Mucosa of descending colon (tissue), 3 donors: ENCODE measurements at regions not wholly inside any gene's neighbourhood (a gene's known extent, or its start where the extent isn't known, plus 50 kb on each side); places are given as distances from the start of the nearest gene placed in this dataset.

Experiments used
- ATAC-seq: fragments of 200-7000 bp; cut with Tn5 transposase; one replicate; pipeline ENCODE4 v1.9.1; 2020; ENCODE audit warnings: mild to moderate bottlenecking, moderate library complexity
- DNase-seq, 3 donors: peaks; one replicate each; pipeline ENCODE4 v3.0.0-alpha.2; 2020
- H3K36me3 ChIP-seq: fragments of 200-600 bp; one replicate; pipeline ENCODE4 v1.8.0; 2021; ENCODE audit warnings: low read depth, mild to moderate bottlenecking
- H3K4me1 ChIP-seq: fragments of 200-600 bp; one replicate; pipeline ENCODE4 v1.8.0; 2021; ENCODE audit warnings: low read depth, mild to moderate bottlenecking
- H3K4me3 ChIP-seq: fragments of 200-600 bp; one replicate; pipeline ENCODE4 v1.8.0; 2021; ENCODE audit warnings: mild to moderate bottlenecking
- H3K9me3 ChIP-seq: fragments of 200-600 bp; one replicate; pipeline ENCODE4 v1.8.0; 2021; ENCODE audit warnings: mild to moderate bottlenecking
- CTCF ChIP-seq: fragments of 200-600 bp; IDR thresholded peaks from one replicate; pipeline ENCODE4 v1.8.0; 2022; ENCODE audit warnings: antibody characterized with exemption, mild to moderate bottlenecking
- intact Hi-C, 2 donors: fragments of 100-400 bp; cut with DNase I in 1 of 2; cut with micrococcal nuclease in 1 of 2; formaldehyde crosslinking; loops; one replicate each; pipeline versions ENCODE4 v1.11.0 to v1.11.1; 2022; cut with DNase I, micrococcal nuclease
- donor health status: DM: no; HTN: no; CAD: no; lungs with moderate emphysema.
- donor health status: DM: no; HTN: no; CAD: no.
- donor health status: DM: no; HTN: yes; CAD: no.

DNA sequence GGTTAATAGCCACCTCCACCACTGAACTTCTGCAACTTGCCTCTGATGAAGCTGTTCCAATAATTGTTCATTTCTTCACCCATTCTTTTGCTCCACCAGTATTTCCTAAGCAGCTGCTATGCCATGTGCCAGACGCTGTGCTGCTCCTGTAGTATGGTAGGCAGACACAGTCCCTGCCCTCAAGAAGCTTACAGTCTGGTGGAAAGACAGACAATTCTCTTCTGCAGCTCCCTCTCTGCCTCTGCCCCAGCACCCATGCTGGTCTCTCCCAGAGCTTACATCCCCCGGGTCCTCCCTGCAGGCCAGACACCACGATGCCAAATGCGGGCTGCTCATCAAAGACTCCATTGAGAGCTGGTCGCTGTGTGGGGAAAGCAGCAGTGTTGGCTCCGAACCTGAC lies 111.6 kb upstream of the ESRRB start:
- H3K9me3 ChIP-seq = no peaks in the 10 kb centered on the region
- ATAC-seq (no peak), DNase-seq (no peak)
- TF ChIP-seq CTCF = no peak
- no peaks in the 10 kb centered on the region for H3K4me1 ChIP-seq
- H3K36me3 ChIP-seq = no peaks in the 10 kb centered on the region
- intact Hi-C loops = no loop called here
- no peak overlapping the region for H3K4me3 ChIP-seq

DNA sequence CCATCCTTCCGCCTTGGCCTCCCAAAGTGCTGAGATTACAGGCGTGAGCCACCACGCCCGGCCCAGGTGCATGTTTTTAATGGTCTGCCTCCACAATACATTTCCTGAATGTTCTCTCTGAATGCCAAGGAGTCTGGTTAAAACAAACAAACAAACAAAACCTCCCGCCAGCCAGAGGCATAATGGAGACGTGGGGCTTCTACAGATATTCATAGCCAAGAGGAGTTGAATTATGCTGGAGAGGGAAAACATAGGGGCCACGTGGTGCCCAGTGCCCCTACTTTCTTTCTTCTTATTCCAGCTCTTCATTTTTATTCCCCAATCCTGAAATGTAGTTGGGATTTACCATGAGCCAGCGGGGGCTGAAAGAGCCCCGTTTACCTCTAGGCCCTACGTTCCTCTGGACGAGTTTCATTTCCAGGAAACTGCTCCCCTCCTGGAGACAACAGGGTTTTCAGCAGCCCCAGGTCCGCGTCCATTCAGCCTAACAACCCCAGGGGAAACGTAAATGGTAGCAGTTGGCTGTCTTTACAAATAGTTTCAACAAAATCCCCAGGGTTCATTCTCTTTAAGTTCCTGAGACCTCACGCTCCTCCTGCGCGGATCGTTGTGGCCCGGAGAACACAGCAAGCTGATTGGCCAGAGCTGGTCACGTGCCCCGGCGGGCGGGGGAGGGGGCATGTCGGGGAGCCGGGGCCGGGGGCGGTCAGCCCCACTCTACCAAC lies 108.5 kb upstream of the ESRRB start:
- no peaks in the 10 kb centered on the region for H3K36me3 ChIP-seq
- no peaks in the 10 kb centered on the region for H3K9me3 ChIP-seq
- intact Hi-C loops = no loop called here
- H3K4me3 ChIP-seq = no peak overlapping the region
- H3K4me1 ChIP-seq = no peaks in the 10 kb centered on the region
- TF ChIP-seq CTCF = no peak
- DNase-seq (peak; percentile 59 to 72 (median 71)), ATAC-seq (peak; percentile 69)

DNA sequence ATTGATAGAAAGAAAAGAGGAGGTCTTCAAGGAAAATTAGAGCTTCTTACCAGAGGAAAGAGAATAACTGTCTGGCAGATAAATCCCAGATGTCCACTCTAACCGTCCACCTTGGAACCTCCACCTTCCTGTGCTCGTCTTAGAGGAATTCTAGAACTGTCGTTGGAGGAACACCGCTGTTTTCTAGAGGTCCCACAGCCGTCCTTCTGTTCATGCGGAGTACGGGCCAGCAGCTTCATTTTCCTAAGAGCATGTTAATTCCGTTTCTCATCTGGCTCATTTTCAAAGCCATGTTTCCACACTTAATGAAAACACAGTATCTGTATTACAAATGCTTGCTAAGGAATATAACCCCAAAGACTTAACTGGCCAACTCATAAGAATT lies 107.9 kb upstream of the ESRRB start:
- Histone ChIP-seq H3K36me3 (no peaks in the 10 kb centered on the region), H3K4me1 (no peaks in the 10 kb centered on the region), H3K9me3 (no peaks in the 10 kb centered on the region), H3K4me3 (no peak overlapping the region)
- DNase-seq = no peak
- no peak for TF ChIP-seq CTCF
- intact Hi-C loops = no loop called here
- ATAC-seq = no peak

GRCh38 chr14:76268700-76269099 lies 107.2 kb upstream of the ESRRB start:
- no peaks in the 10 kb centered on the region for H3K9me3 ChIP-seq
- H3K36me3 ChIP-seq = no peaks in the 10 kb centered on the region
- H3K4me3 ChIP-seq = no peak overlapping the region
- no peak for TF ChIP-seq CTCF
- intact Hi-C loops = no loop called here
- ATAC-seq = no peak
- no peak for DNase-seq
- H3K4me1 ChIP-seq = no peaks in the 10 kb centered on the region

DNA sequence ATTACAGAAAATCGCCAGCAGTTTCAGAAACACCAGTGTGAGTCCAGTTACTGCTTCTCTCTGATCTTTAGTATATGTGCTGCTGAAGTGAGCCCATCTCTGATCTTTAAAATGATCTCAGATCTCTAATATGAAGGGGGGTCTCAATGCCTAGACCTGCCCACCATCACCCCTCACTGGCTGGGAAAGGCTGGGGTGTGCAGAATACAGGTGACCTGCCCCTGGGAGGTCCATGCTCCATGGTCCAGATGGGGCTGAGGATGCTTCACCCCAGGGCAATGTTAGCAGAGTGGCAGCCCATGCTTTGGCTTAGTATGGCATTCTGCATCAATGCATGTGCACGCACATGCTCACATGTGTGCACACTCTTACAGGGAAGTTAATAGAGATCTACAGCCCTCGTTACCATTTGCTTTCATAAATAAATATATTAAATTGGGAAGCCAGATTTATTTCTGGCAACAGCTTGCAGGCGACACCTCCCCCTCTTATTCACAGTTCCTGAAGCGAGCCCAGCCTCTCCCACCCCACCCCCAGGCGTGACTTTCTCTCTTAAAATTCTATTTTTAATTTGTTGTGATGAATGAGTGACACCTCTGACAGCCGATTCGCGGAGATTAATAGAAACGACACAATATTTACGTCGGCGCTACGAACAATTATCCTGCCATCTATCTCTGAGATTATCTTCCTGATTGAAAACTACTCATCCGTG lies 104.7 kb upstream of the ESRRB start:
- Histone ChIP-seq H3K4me3 (no peak overlapping the region), H3K36me3 (no peaks in the 10 kb centered on the region), H3K4me1 (no peaks in the 10 kb centered on the region), H3K9me3 (no peaks in the 10 kb centered on the region)
- ATAC-seq (no peak), DNase-seq (no peak)
- intact Hi-C loops = no loop called here
- TF ChIP-seq CTCF = no peak
